Activated CD4-positive, alpha-beta T cell treated with anti-CD3 and anti-CD28 coated beads, Interleukin-2, amount 50 U/mL, for 4 hours (primary cell): ENCODE measurements at regions not wholly inside any gene's neighbourhood (a gene's known extent, or its start where the extent isn't known, plus 50 kb on each side); places are given as distances from the start of the nearest gene placed in this dataset.

ENCODE experiments used
- DNase-seq, 2 experiments: peaks; one replicate each; pipeline ENCODE4 v3.0.0-alpha.2; 2020

DNA sequence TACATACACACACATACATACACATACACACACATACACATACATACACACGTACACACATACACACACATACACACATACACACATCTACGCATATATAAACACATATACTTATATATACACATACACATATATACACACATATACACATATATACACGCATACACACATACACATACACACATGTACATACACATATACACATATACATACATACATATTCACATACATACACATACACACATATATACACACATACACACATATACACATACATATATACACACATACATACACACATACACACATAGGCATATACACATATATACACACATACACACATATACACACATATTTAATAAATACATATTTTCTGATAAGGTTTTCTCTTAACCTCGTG is 324.0 kb downstream of the RPS6KC1 start:
- DNase-seq: no peak

- DNase-seq: no peak
These were observed 325.9 kb downstream of the RPS6KC1 start for GRCh38 chr1:213376862-213377372.

DNA sequence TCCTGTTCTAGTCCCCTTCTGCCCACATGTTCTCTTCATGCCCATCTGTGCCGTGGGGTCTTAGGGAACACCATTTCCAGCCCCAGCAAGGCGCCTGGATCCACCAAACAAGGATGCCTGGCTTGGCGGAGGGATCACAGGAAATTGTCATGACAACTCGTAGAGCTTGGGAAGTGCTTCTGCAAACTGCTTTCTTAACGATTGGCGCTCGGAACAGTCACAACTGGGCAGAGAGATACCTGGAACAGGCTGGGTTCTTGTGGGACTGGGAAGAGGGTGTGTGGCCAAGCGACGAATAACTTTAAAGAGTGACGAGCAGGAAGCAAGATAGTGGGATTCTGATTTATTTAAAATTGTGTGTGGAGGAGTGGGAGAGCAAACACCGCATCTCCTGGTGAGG is 329.8 kb downstream of the RPS6KC1 start:
- DNase-seq: no peak

- DNase-seq: no peak
These were observed 330.6 kb downstream of the RPS6KC1 start for GRCh38 chr1:213381572-213382084.

GRCh38 chr1:213383465-213383864 is 332.4 kb downstream of the RPS6KC1 start:
- no peak for DNase-seq

DNA sequence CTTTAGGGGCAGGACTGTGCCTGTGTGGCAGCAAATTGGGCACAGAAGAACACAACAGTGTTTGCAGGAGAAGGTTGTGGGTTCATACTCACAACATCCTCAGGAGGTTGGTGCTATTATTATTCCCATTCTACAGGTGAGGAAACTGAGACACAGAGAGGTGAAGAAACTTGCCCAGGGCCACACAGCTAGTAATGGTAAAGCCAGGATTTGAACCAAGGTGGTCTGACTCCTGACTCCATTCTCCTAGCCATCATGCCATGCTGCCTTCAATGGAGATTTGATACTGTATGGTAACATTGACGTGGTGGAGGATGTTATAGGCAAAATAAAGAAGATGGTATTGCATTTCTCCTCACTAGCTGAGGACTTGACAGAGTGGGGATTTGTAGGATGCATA is 334.2 kb downstream of the RPS6KC1 start:
- DNase-seq: no peak

DNA sequence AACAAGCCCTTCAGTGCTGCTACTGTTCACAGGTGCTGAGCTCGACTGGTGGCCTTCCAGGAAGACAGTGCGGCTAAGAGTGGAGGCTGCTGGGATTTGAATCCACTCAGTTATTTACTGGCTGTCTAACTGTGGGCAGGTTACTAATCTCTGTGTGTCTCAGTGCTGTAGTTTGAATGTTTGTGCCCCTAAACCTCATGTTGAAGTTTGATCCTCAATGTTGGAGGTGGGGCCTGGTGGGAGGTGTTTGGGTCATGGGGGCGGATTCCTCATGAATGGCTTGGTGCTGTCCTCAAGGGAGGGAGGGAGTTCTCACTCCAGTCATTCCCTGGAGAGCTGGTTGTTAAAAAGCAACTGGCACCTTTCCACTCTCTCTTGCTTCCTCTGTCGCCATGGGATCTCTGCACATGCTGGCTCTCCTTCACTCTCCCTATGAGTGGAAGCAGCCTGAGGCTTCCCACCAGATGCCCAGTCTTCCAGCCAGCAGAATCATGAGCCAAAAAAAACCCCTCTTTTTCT is 334.8 kb downstream of the RPS6KC1 start:
- no peak for DNase-seq

GRCh38 chr1:213387380-213388015 is 336.5 kb downstream of the RPS6KC1 start:
- DNase-seq: no peak

DNA sequence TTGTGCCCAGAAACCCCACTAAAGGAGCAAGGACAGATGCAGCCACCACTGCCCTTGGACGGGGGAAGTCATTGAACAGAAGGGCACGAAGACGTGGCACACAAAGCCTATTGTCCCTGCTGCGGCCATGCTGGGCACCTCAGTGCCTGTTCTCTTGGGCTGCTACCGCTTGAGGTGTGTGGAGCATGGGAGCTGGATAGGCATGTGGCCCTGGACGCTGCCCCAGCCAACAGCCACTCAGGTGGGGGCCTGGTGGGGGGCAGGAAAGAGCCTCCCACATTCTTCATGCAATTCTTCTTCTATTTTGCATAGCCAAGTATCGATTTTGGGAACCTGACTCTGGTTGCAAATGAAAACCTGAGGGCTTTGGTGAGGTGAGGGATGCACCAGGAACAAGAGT is 337.2 kb downstream of the RPS6KC1 start:
- DNase-seq: no peak

- no peak for DNase-seq
These were observed 338.1 kb downstream of the RPS6KC1 start for GRCh38 chr1:213389061-213389581.

DNA sequence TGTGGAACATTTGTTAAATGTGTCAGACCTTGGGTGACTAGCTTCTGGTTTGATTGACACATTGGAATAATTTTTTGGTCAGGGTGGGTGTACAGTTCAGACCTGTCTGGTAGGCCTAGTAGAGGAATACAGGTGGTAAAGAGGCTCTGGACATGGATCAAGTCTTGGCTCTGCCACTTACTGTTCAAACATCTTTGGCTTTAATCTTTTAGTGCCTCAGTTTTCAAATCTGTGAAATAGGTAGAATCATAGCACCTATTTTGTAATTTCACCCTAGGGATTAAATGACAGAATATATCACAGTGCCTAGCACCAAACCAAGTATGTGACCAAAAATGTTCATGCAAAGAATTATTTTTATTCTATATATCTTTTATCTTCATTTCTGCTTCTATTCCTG is 340.4 kb downstream of the RPS6KC1 start:
- no peak for DNase-seq

GRCh38 chr1:213393860-213394259 is 342.8 kb downstream of the RPS6KC1 start:
- no peak for DNase-seq

DNA sequence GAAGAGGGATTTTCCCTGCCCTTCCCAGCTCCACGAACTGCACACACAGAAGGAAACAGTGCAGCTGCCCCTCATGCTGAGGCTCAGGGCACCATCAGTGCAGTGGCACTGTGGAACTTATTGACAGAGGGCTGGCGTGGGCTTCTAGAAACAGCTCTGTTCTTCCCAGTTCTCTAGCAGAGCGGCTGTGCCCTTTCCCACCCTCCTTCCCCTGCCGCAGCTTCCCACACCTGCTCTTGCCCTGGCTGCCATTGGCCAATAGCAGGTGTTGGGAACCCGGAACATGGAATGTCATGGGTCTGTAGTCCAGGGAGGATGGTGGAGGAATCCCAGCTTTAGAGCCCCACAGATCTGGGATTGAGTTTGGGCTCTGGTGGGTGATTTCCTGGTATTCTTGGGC is 343.8 kb downstream of the RPS6KC1 start:
- DNase-seq: no peak

DNA sequence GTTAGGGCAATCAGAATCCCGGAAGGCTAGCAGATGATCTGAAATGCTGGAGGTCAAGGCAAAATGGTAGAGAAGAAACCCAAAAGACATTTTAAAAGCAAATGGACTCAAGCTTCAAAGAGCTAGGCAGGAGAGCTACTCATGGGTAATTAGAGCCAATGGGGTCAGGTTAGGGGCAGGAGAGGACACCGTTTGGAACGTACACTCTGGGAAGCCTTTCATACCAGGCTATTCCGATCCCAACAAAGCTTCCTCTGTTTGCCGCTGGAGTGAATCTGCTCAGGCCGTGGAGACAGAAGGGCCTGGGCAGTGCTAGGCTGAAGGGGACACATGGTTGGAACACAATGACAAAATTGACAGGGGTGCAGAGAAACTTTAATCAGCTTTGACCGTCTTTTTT is 346.6 kb downstream of the RPS6KC1 start:
- no peak for DNase-seq

GRCh38 chr1:213399695-213400094 is 348.7 kb downstream of the RPS6KC1 start:
- DNase-seq: no peak

DNA sequence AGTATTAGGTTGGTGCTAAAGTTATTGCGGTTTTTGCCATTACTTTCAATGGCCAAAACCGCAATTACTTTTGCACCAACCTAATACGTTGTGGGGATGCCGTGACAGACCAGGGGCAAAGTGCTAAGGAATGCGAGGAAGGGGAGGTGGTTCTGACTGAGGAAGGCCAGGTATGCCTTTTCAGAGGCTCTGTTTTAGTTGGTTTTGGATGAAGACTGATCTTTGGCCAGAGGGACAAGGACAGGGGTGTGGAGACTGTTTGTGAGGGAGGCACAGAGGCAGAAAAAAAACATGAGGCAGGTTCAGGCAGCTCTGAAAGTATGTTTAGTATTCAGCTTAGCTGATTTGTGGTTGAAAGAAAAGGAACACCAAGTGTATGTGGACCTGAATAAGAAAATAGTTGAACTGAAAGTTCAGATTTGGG is 358.2 kb downstream of the RPS6KC1 start:
- DNase-seq: no peak

DNA sequence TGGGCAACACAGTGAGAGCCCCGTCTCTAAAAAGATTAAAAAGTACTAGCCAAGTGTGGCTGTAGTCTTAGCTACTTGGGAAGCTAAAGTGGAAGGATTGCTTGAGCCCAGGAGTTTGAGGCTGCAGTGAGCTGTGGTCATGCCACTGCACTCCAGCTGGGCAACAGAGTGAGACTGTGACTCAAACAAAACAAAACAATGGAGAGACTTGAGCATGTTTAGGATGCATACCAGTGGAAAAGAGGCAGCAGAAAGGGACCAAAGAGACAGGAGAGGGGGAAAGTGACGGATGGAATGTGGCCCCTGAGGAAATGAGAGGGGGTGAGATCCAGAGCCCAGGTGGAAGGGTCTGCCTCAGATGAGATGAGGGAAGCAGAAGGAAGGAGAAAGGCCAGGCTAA is 358.9 kb downstream of the RPS6KC1 start:
- DNase-seq: no peak

DNA sequence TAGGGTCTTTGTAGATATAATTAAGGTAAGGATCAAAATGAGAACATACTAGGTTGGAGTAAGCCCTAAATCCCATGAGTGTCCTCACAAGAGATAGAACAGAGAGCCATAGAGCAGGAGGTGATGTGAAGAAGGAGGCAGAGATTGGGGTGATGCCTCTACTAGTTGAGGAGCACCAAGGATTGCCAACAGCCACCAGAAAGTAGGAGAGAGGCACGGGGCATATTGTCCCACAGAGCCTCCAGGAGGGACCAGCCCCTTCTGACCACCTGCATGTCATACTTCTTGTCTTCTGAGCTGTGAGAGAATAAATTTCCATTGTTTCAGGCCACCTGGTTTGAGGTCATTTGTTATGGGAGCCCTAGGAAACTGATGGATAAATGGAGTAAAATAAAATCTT is 363.3 kb downstream of the RPS6KC1 start:
- no peak for DNase-seq

GRCh38 chr1:213414911-213415310 is 363.9 kb downstream of the RPS6KC1 start:
- no peak for DNase-seq

GRCh38 chr1:213415691-213416380 is 364.8 kb downstream of the RPS6KC1 start:
- no peak for DNase-seq

- DNase-seq: no peak
These were observed 365.6 kb downstream of the RPS6KC1 start for GRCh38 chr1:213416461-213417224.

GRCh38 chr1:213417225-213417820 is 366.3 kb downstream of the RPS6KC1 start:
- DNase-seq: no peak

GRCh38 chr1:213417846-213418245 is 366.8 kb downstream of the RPS6KC1 start:
- DNase-seq: no peak
